ENCODE measurements at regions not wholly inside any gene's neighbourhood (a gene's known extent, or its start where the extent isn't known, plus 50 kb on each side); places are given as distances from the start of the nearest gene placed in this dataset.

DNA sequence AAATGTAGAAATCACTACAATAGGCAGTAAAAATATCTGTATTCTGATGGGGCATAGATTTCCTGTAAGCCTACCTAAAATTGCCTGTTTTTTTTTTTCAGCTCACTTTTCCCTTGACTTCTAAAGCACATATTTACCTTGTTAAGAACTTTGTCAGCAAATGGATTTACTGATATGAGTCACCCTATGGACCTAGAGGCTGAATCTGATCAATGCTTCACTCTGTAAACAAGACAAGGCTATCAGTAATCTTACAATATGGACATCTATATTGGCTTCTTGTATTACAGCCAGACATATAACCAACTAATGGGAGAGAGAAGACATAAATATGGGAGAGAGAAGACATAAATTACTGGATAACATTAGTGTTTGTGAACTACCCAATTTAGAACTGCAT lies 792.7 kb upstream of the CHD1 start:
- DNase-seq (ENCODE audit: low read depth) = no peak

DNA sequence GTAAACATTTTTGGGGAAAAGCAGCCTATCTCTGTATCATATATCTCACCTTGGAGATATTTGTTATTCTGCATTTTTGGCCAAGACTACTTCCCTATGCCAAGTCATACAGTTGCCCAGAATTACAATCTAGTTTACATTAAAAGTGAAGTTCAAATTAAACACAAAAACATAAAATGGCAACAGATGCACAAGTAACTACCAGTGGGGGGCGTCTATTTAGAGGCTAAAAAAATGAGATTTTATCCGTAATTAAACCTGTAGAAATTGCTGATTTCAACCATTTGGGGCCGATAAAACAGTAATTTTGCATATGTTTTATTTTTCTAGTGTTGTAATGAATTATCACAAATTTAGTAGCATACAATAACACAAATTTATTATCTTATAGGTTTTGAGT lies 787.1 kb upstream of the CHD1 start:
- DNase-seq (ENCODE audit: low read depth) = no peak

DNA sequence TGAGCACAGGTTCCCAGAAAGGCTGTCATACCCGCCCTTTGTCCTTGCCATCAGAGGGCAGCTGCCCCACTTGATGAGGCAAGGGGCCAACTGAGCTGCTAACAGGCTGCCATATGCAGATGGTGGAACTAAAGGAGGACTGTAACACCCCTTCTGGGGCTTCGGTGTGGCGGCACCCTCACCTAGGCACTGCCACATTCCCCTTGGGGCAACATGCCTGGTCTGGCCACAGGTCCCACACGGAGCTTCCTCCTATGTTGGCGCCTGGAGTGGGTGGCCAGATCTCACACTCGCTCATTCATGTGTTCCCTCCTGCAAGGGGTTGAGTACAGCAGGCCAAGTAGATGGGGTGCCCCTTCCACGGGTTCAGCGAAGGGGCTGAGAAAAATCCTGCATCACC lies 777.4 kb upstream of the CHD1 start:
- no peak for DNase-seq (ENCODE audit: low read depth)

- DNase-seq (ENCODE audit: low read depth) = no peak
Observed at GRCh38 chr5:99702565-99702964, 773.8 kb upstream of the CHD1 start.

DNA sequence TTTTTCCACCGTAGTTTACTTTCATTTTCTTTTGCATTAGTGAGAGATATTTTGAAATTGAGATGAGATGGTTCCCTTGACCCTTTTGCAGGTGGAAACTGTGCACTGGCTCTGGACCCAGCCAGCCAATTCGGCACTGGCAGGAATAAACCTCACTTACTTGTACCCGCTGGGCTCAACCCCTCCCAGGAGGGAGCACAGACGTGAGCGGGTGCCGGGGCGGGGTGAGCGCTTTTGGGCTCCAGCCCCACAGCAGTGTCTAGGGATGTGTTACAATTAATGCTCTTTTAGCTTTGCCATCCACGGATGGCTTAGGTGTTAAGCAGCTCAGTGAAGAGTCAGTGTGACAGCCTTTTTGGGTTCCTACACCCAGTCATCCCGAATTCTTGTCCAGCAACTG lies 766.1 kb upstream of the CHD1 start:
- DNase-seq (ENCODE audit: low read depth) = no peak

DNA sequence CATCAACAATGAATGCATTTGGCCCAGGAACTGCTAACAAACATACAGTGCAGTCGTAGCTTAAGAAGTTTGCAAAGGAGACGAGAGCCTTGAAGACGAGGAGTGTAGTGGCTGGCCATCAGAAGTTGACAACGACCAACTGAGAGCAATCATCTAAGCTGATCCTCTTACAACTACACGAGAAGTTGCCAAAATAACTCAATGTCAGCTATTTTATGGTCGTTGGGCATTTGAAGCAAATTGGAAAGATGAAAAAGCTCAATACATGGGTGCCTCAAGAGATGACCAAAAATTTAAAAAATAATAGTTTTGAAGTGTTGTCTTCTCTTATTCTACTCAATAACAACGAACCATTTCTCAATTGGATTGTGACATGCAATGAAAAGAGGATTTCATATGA lies 757.7 kb upstream of the CHD1 start:
- DNase-seq (ENCODE audit: low read depth) = no peak

GRCh38 chr5:99675974-99676373 lies 747.2 kb upstream of the CHD1 start:
- no peak for DNase-seq (ENCODE audit: low read depth)

DNA sequence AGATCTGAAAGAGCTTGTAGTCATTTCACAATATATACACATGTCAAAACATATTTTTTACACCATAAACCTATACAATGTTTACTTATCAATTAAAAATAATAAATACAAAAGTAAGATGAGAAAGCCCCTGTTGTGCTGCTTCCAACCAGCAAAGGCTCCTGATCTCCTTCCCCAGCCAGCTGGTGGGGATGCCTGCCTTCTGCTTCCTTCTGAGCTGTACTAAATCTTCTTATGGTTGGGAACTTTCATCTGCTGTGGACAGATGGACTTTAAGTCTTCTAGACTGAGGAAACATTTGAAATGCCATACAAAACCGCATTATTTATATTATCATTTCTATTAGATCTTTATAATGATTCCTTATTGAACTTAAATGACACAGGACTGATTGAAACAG lies 745.3 kb upstream of the CHD1 start:
- DNase-seq (ENCODE audit: low read depth) = no peak

DNA sequence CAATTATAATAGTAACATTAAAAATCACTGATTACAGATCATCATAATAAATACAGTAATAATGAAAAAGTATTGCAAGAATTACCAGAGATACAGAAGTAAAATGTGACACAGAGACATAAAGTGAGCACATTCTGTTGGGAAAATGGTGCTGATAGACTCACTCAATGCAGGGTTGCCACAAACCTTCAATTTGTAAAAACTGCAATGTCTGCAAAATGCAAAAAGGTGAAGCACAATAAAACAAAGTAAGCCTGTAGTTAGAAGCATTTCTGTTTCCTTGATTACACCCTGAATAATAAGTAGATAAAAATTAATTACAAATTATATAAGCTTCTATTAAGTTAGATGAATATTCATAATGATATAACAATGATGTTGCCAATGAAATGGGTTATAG lies 736.2 kb upstream of the CHD1 start:
- no peak for DNase-seq (ENCODE audit: low read depth)

DNA sequence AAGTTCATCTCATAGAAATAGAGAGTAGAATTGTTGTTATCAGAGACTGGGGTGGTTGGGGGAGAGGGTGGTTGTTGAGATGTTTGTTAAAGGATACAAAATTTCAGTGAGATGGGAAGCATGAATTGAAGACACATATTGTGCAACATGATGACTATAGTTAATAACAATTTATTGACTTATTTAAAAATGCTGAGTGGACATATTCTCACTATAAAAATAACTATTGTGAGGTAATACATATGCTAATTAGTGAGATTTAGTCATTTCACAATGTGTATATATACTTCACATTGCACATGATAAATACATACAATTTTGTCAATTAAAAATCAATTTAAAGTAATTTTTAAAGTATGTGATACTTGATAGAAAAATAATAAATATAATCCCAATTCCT lies 722.5 kb upstream of the CHD1 start:
- DNase-seq (ENCODE audit: low read depth) = no peak

GRCh38 chr5:99646011-99646647 lies 717.3 kb upstream of the CHD1 start:
- DNase-seq (ENCODE audit: low read depth) = no peak

- no peak for DNase-seq (ENCODE audit: low read depth)
Observed at GRCh38 chr5:99644822-99645221, 716.0 kb upstream of the CHD1 start.

GRCh38 chr5:99640646-99641045 lies 711.8 kb upstream of the CHD1 start:
- DNase-seq (ENCODE audit: low read depth) = no peak

DNA sequence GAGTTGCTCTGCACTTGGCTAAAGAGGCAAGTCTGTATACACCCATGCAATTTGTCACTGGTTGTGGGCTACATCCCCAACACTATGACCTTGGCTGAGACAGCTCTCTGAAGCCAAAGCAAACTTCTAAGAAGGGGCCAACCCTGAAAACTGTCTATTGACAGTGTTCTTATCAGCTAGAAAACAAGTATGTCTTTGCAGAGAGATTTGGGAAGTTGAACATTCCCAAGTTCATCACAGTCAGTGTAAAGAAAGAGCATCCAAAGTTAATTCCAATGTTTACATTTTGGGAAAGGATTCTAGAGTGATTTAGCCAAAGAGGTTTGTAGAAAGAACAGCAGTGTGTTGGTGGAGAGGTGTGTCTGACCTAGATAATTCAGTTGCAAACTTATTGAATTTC lies 711.1 kb upstream of the CHD1 start:
- no peak for DNase-seq (ENCODE audit: low read depth)

DNA sequence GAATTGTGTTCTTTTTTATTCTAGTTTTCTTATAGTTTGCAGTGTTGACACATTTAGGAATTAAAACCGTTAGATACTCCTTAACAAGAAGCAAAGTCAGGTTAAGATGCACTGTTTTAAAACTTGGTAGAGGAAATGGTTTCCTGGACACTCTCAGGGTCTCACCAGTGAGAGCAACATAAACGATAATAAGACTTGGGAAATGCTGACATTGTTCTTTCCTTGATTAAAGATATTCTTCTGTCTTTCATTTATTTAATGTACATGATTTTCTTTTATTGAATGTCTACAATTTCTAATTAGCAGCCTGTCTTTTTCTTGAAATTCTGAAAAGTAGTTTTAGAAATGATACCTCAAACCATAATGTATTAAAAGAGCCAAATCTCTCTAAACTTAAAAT lies 707.9 kb upstream of the CHD1 start:
- DNase-seq (ENCODE audit: low read depth) = no peak

DNA sequence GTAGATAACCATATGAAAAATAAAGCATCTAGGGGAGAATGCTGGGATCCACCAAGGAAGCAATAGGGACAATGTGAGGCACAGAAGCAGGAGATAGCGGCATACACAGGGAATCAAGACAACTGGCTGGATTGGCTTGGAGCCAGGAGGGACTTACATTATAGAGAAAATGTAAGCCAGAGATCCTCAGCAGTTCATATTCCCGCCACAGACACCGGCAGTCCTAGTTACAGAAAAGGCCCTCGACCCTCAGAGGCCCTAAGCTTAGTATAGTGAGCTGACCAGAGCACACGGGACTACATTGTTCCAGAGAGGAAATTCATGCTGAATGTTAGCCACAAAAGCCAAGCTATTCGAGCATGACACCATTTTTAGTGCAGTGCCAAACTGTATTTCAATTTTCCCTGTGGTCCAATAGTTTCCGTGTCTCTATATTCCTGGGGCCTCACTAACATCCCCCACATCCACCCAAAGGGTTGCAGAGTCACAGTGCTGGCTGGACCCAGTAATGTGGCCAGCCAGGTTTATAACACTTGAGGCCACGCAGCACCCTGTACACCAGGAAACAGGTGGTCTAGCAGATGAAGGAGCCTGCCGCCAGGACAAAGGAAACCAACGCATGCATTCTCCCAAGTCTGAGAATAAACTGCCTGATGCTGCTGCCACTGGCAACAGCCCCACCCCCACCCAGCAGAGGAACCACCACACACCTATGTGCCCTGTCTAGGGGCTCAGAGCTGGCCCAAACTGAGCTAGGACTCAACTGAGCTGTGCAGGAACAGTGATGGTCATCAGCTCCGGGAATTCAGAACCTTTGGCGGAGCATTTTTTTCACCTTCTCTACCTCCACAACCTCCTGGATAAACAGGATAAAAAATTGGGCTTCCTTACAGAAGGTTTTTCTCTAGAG lies 693.2 kb upstream of the CHD1 start:
- no peak for DNase-seq (ENCODE audit: low read depth)

GRCh38 chr5:99617335-99617734 lies 688.5 kb upstream of the CHD1 start:
- no peak for DNase-seq (ENCODE audit: low read depth)

- DNase-seq (ENCODE audit: low read depth) = no peak
Observed at GRCh38 chr5:99614888-99615287, 686.1 kb upstream of the CHD1 start.

DNA sequence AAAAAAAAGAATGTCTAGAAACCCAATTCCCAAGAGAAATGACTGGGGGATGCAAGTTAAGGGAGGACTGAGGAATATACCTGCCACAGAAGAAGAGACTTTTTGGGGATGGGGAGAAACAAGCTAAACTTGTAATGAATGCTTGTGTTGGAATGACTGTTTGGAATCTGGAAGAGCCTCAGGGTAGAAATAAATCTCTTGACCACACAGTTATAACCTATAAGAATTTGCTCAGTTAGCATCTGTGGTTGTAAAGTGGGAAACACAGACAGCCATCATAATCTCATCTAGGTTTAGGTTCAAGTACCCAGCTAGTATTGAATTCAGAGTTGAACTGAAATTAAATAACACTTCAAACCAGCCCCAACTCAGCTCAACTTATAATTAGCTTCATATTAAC lies 678.3 kb upstream of the CHD1 start:
- no peak for DNase-seq (ENCODE audit: low read depth)

- DNase-seq (ENCODE audit: low read depth) = no peak
Observed at GRCh38 chr5:99605904-99606303, 677.1 kb upstream of the CHD1 start.

DNA sequence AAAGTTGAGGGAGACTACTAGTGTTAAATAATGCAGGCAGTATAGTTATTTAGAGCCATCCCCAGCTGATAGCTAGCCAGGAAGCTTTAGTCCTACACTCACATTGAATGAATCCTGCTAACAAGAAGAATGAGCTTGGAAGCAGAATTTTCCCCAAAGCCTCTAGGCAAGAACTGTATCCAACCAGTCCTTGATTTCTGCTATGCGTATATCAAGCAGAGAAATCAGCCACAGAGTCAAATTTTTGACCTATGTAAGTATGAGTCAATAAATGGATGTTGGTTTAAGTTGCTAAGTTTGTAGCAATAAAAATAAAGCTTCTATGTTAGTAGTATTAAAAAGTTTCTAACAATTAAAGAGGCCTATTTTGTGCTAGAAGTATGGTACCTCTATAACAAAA lies 672.1 kb upstream of the CHD1 start:
- DNase-seq (ENCODE audit: low read depth) = no peak

- no peak for DNase-seq (ENCODE audit: low read depth)
Observed at GRCh38 chr5:99590806-99591205, 662.0 kb upstream of the CHD1 start.

- no peak for DNase-seq (ENCODE audit: low read depth)
Observed at GRCh38 chr5:99589424-99589823, 660.6 kb upstream of the CHD1 start.

DNA sequence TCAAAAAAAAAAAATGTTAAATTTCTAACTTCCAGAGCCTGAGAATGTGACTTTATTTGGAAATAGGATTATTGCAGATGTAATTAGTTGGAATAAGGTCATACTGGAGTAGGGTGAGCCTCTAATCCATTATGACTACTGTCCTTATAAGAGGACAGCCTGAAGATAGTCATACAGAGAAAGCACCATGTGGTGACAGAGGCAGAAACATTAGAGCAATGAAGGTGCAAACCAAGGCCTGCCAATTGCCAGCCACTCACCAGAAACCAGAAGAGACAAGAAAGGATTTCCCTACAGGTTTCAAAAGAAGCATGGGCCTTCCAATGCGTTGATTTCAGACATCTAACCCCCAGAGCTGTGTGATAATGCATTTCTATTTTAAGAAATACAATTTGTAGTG lies 659.2 kb upstream of the CHD1 start:
- DNase-seq (ENCODE audit: low read depth) = no peak
